ENCODE measurements at regions not wholly inside any gene's neighbourhood (a gene's known extent, or its start where the extent isn't known, plus 50 kb on each side); places are given as distances from the start of the nearest gene placed in this dataset.

- no peak overlapping the region for H3K27ac Mint-ChIP-seq (ENCODE audit: unreplicated experiment)
- no peak overlapping the region for H3K4me3 Mint-ChIP-seq
- H3K27me3 Mint-ChIP-seq (ENCODE audit: low read depth): no peaks in the 10 kb centered on the region
- no peaks in the 10 kb centered on the region for H3K36me3 Mint-ChIP-seq (ENCODE audit: low read depth)
- H3K4me1 Mint-ChIP-seq: no peaks in the 10 kb centered on the region
- H3K9me3 Mint-ChIP-seq: no peaks in the 10 kb centered on the region
- TF ChIP-seq CTCF (conservative IDR thresholded peaks at IDR 0.05): no peak
- DNase-seq (ENCODE audit: low read depth, low spot score): no peak
These were observed 192.4 kb upstream of the ERBB4 start for GRCh38 chr2:212730994-212731393.

DNA sequence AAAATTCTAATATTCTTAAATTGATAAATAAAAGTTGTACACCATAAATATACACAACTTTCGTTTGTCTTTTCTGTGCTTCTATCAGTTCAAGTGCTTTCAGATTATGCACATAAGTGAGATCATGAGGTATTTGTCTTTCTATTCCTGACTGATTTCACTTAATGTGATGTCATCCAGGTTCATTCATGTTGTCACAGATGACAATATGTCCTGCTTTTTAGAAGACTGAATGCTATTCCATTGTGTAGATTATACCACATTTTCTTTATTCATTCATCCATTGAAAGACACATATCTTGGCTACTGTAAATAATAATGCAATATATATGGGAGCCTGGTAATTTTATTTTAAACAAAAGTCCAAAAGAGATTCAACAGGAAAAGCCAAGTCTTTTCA lies 190.1 kb upstream of the ERBB4 start:
- H3K4me3 Mint-ChIP-seq: no peak overlapping the region
- no peaks in the 10 kb centered on the region for H3K4me1 Mint-ChIP-seq
- no peaks in the 10 kb centered on the region for H3K27me3 Mint-ChIP-seq (ENCODE audit: low read depth)
- TF ChIP-seq CTCF (conservative IDR thresholded peaks at IDR 0.05): no peak
- H3K36me3 Mint-ChIP-seq (ENCODE audit: low read depth): no peaks in the 10 kb centered on the region
- H3K27ac Mint-ChIP-seq (ENCODE audit: unreplicated experiment): no peak overlapping the region
- H3K9me3 Mint-ChIP-seq: no peaks in the 10 kb centered on the region
- no peak for DNase-seq (ENCODE audit: low read depth, low spot score)

DNA sequence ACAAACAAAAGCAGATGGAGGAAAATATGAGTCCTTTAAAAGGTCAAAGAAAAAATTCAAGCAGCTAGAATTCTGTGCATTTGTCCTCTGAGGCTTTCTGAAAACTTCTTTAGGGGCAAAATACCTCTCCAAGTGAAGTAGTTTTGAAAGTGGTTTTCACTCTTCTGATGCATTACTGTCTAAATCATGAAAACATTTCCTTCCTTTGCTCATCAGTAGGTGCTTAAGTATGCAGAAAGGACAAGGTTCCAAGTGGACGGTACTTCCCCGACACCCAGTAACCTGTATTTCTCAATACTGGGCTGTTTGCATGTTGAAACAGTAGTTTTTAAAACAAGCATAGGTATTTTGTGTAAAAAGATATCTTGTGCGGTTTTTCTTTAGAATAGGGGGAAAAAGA lies 189.1 kb upstream of the ERBB4 start:
- Mint-ChIP-seq H3K27ac (ENCODE audit: unreplicated experiment) (no peak overlapping the region), H3K27me3 (ENCODE audit: low read depth) (no peaks in the 10 kb centered on the region), H3K4me3 (no peak overlapping the region), H3K36me3 (ENCODE audit: low read depth) (peaks cover 2% of the 10 kb centered on the region), H3K9me3 (no peaks in the 10 kb centered on the region), H3K4me1 (peaks cover 5% of the 10 kb centered on the region)
- no peak for DNase-seq (ENCODE audit: low read depth, low spot score)
- TF ChIP-seq CTCF (conservative IDR thresholded peaks at IDR 0.05): no peak

- Mint-ChIP-seq H3K9me3 (no peaks in the 10 kb centered on the region), H3K4me1 (peaks cover 5% of the 10 kb centered on the region), H3K27me3 (ENCODE audit: low read depth) (no peaks in the 10 kb centered on the region), H3K4me3 (no peak overlapping the region), H3K27ac (ENCODE audit: unreplicated experiment) (no peak overlapping the region), H3K36me3 (ENCODE audit: low read depth) (peaks cover 2% of the 10 kb centered on the region)
- no peak for TF ChIP-seq CTCF (conservative IDR thresholded peaks at IDR 0.05)
- DNase-seq (ENCODE audit: low read depth, low spot score): no peak
These were observed 187.8 kb upstream of the ERBB4 start for GRCh38 chr2:212726403-212726802.

DNA sequence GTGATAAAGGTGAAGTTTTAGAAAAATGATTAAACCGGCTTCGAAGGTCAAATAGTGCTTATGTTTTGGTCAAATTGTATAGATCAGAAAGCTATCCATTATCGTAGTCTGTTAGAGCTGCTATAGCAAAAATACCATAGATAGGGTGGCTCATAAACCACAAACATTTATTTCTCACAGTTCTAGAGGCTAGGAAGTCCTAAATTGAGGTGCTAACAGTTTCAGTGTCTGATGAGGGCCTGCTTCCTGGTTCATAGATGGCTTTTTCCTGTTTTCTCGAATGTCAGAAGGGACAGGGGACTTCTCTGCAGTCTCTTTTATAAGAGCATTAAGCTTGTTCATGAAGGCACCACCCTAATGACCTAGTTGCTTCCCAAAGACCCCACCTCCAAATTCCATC lies 186.6 kb upstream of the ERBB4 start:
- H3K36me3 Mint-ChIP-seq (ENCODE audit: low read depth): peaks cover 4% of the 10 kb centered on the region
- no peaks in the 10 kb centered on the region for H3K27me3 Mint-ChIP-seq (ENCODE audit: low read depth)
- H3K9me3 Mint-ChIP-seq: peaks cover 3% of the 10 kb centered on the region
- H3K4me3 Mint-ChIP-seq: no peak overlapping the region
- TF ChIP-seq CTCF (conservative IDR thresholded peaks at IDR 0.05): no peak
- DNase-seq (ENCODE audit: low read depth, low spot score): no peak
- peaks cover 5% of the 10 kb centered on the region for H3K4me1 Mint-ChIP-seq
- no peak overlapping the region for H3K27ac Mint-ChIP-seq (ENCODE audit: unreplicated experiment)

DNA sequence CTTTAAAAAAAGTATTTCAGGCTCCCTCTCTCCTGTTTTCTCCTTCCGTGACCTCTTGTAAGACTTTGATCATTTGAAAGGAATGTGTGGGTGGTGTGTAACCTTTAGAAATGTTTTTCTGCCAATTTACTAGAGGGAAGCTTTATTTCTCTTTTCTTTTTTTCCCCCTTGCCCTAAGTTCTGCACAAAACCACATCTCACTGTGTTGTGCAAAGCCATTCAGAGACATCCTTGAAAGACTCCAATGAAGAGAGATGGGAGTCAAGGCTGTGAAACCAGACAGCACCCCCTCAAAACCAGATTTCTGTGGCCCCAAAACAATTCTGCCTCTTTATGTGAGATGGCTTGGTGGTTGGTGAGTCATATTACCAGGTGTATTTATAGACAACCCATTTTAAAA lies 184.6 kb upstream of the ERBB4 start:
- Mint-ChIP-seq H3K27ac (ENCODE audit: unreplicated experiment) (no peak overlapping the region), H3K9me3 (peaks cover 5% of the 10 kb centered on the region), H3K4me1 (peaks cover 5% of the 10 kb centered on the region), H3K36me3 (ENCODE audit: low read depth) (peaks cover 4% of the 10 kb centered on the region), H3K27me3 (ENCODE audit: low read depth) (no peaks in the 10 kb centered on the region), H3K4me3 (no peak overlapping the region)
- DNase-seq (ENCODE audit: low read depth, low spot score): no peak
- TF ChIP-seq CTCF (conservative IDR thresholded peaks at IDR 0.05): no peak

All from neural crest cell (in vitro differentiated cells).